GM12865 (cell line): ENCODE measurements at regions not wholly inside any gene's neighbourhood (a gene's known extent, or its start where the extent isn't known, plus 50 kb on each side); places are given as distances from the start of the nearest gene placed in this dataset.

Experiments
- DNase-seq: peaks from one replicate; pipeline ENCODE4 v3.0.0; 2010; ENCODE audit warnings: low read depth
- H3K4me3 ChIP-seq: 2 replicates; pipeline ENCODE4 v1.5.1; 2011; ENCODE audit warnings: mild to moderate bottlenecking, low read depth, low read length, control low read depth
- CTCF ChIP-seq: IDR thresholded peaks from 2 replicates; pipeline ENCODE4 v1.5.1; 2011; ENCODE audit warnings: low read length, control low read depth, low read depth, inconsistent platforms; ENCODE audit not compliant: insufficient read depth; ENCODE audit errors: missing control alignments

GRCh38 chr2:12616456-12617156, 100.1 kb upstream of the TRIB2 start:
- no peak for TF ChIP-seq CTCF
- H3K4me3 ChIP-seq = no peak overlapping the region
- DNase-seq = no peak

GRCh38 chr2:12617366-12617765, 99.4 kb upstream of the TRIB2 start:
- no peak for DNase-seq
- no peak for TF ChIP-seq CTCF
- no peak overlapping the region for H3K4me3 ChIP-seq

- no peak for DNase-seq
- no peak for TF ChIP-seq CTCF
- H3K4me3 ChIP-seq = no peak overlapping the region
Measured at GRCh38 chr2:12617853-12618252, 98.9 kb upstream of the TRIB2 start.

- no peak for DNase-seq
- no peak overlapping the region for H3K4me3 ChIP-seq
- no peak for TF ChIP-seq CTCF
Measured at GRCh38 chr2:12618576-12618975, 98.2 kb upstream of the TRIB2 start.

GRCh38 chr2:12619975-12620374, 96.8 kb upstream of the TRIB2 start:
- DNase-seq = peak; percentile 12
- TF ChIP-seq CTCF = no peak
- no peak overlapping the region for H3K4me3 ChIP-seq

GRCh38 chr2:12620759-12621158, 96.0 kb upstream of the TRIB2 start:
- no peak for DNase-seq
- H3K4me3 ChIP-seq = no peak overlapping the region
- no peak for TF ChIP-seq CTCF

- no peak for DNase-seq
- no peak overlapping the region for H3K4me3 ChIP-seq
- no peak for TF ChIP-seq CTCF
Measured at GRCh38 chr2:12623051-12623450, 93.7 kb upstream of the TRIB2 start.
